Neural progenitor cell (in vitro differentiated cells): ENCODE measurements at regions not wholly inside any gene's neighbourhood (a gene's known extent, or its start where the extent isn't known, plus 50 kb on each side); places are given as distances from the start of the nearest gene placed in this dataset.

ENCODE experiments used
- EZH2 ChIP-seq: fragments of 200-600 bp; sonication (generic); IDR thresholded peaks from 2 replicates; pipeline ENCODE4 v1.6.1; 2017; ENCODE audit warnings: antibody characterized with exemption, mild to moderate bottlenecking, moderate library complexity
- EZH2phosphoT487 ChIP-seq: fragments of 200-600 bp; sonication (generic); IDR thresholded peaks from 2 replicates; pipeline ENCODE4 v1.6.1; 2017; ENCODE audit warnings: antibody characterized with exemption
- TF ChIP-seq, protein P1 (sequence below): fragments of 200-600 bp; sonication (generic); IDR thresholded peaks from 2 replicates; pipeline ENCODE4 v1.5.1; 2017; ENCODE audit warnings: antibody characterized with exemption, mild to moderate bottlenecking

DNA sequence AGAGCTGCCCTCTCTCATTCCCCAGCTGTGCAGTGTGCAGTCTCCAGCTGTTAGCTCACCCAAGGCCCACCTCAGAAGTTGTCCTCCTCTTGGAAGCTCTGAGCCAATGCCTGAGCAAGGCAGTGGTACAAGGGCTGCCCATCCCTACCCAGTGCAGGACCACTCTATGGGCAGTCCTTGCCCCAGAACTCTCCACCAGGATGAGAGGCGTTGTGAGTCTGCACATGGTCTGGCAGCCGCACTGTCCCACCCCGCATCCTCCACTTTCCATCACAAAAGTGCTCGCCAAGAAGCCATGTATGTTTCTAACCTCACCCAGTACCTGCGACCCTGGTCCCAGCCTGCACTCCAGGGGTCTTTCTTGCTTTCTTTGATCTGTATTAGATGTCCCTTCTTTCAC, 175.1 kb upstream of the PMEPA1 start:
- TF ChIP-seq, protein P1, sequence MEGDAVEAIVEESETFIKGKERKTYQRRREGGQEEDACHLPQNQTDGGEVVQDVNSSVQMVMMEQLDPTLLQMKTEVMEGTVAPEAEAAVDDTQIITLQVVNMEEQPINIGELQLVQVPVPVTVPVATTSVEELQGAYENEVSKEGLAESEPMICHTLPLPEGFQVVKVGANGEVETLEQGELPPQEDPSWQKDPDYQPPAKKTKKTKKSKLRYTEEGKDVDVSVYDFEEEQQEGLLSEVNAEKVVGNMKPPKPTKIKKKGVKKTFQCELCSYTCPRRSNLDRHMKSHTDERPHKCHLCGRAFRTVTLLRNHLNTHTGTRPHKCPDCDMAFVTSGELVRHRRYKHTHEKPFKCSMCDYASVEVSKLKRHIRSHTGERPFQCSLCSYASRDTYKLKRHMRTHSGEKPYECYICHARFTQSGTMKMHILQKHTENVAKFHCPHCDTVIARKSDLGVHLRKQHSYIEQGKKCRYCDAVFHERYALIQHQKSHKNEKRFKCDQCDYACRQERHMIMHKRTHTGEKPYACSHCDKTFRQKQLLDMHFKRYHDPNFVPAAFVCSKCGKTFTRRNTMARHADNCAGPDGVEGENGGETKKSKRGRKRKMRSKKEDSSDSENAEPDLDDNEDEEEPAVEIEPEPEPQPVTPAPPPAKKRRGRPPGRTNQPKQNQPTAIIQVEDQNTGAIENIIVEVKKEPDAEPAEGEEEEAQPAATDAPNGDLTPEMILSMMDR = no peak
- TF ChIP-seq EZH2phosphoT487 = no peak
- no peak for TF ChIP-seq EZH2
